ENCODE measurements at regions not wholly inside any gene's neighbourhood (a gene's known extent, or its start where the extent isn't known, plus 50 kb on each side); places are given as distances from the start of the nearest gene placed in this dataset.

DNA sequence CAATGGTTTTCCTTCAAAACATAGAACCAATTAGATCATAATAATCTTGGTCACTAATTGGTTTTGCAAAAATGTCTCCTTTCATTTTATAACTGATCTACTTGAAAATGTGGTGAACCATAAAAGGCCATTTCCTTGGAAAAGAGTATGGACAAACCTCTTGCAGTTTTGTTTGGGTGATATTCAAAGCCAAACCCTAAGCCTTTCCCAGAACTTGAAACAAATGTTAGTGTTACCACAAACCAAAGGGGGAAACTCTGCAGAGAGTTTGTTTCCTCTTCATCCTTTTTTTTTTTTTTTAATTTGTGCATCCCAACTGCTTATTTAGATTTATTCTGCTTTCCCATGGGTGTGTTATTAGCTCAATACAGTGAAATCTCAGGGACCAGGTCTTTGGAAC lies 204.4 kb upstream of the ADAMTSL1 start:
- TF ChIP-seq CBX5 (IDR thresholded peaks at IDR 0.05; ENCODE audit: low read depth) (no peak), RFX5 (IDR thresholded peaks at IDR 0.05; ENCODE audit: low read depth, low read length) (no peak), POLR2A (IDR thresholded peaks at IDR 0.05; ENCODE audit: low read depth, low read length) (no peak), SMC3 (IDR thresholded peaks at IDR 0.05; ENCODE audit: borderline replicate concordance, low read length) (no peak)
- TF ChIP-seq, protein P1, sequence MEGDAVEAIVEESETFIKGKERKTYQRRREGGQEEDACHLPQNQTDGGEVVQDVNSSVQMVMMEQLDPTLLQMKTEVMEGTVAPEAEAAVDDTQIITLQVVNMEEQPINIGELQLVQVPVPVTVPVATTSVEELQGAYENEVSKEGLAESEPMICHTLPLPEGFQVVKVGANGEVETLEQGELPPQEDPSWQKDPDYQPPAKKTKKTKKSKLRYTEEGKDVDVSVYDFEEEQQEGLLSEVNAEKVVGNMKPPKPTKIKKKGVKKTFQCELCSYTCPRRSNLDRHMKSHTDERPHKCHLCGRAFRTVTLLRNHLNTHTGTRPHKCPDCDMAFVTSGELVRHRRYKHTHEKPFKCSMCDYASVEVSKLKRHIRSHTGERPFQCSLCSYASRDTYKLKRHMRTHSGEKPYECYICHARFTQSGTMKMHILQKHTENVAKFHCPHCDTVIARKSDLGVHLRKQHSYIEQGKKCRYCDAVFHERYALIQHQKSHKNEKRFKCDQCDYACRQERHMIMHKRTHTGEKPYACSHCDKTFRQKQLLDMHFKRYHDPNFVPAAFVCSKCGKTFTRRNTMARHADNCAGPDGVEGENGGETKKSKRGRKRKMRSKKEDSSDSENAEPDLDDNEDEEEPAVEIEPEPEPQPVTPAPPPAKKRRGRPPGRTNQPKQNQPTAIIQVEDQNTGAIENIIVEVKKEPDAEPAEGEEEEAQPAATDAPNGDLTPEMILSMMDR (IDR thresholded peaks at IDR 0.05 in 2 of 3, conservative IDR thresholded peaks at IDR 0.05 in 1 of 3; ENCODE audit: control insufficient read depth in 2 of 3, extremely low read depth in 1 of 3, insufficient read depth in 1 of 3, low read depth in 3 of 3, low read length in 3 of 3), result no peak
